ENCODE measurements at regions not wholly inside any gene's neighbourhood (a gene's known extent, or its start where the extent isn't known, plus 50 kb on each side); places are given as distances from the start of the nearest gene placed in this dataset.
A peak's percentile ranks its signal among the peaks of the same experiment; 100 is the strongest.
"Not testable (repeated sequence)": the region's sequence is repeated elsewhere in the genome, so short reads cannot be mapped to it uniquely, and the experiment has no call there.

DNA sequence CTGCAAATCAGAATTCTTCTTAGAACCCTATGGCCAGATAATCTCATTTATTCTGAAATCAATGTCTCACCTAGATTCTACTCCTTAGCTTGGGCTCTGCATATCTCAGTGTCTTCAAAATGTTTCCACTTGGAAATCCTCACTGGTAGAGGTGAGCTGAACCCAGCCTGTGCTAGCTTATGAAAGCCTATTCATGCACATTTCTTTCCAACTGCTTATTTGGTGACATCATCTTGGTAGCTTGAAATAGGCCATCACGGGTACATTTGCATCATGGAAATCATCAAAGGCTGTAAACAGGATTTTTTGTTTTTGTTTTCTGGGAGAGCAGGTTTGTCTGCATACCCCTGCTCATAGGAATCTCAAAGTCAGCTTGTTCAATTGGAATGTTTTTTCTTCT, 130.8 kb downstream of the KCNJ18 start:
- Histone ChIP-seq H3K27me3 (ENCODE audit: control insufficient read depth in 1 of 2, insufficient read depth in 2 of 2, low read length in 2 of 2) (no peaks in the 10 kb centered on the region), H3K27ac (ENCODE audit: low read depth in 2 of 2, low read length in 1 of 2) (no peak overlapping the region), H3K9me3 (ENCODE audit: control insufficient read depth in 2 of 2, insufficient read depth in 1 of 2, low read depth in 1 of 2, low read length in 1 of 2) (no peaks in the 10 kb centered on the region), H3K36me3 (ENCODE audit: control insufficient read depth in 2 of 2, insufficient read depth in 2 of 2, low read length in 1 of 2) (no peaks in the 10 kb centered on the region), H3K4me1 (ENCODE audit: control insufficient read depth in 2 of 2, insufficient read depth in 2 of 2, low read length in 1 of 2) (no peaks in the 10 kb centered on the region), H3K4me3 (ENCODE audit: low read depth in 1 of 2, low read length in 2 of 2) (no peak overlapping the region)
- 53% methylated on average over 1 of the region's 1 CpG for WGBS, 2 donors

- Histone ChIP-seq H3K4me1 (ENCODE audit: control insufficient read depth in 2 of 2, insufficient read depth in 2 of 2, low read length in 1 of 2) (no peaks in the 10 kb centered on the region), H3K4me3 (ENCODE audit: low read depth in 1 of 2, low read length in 2 of 2) (no peak overlapping the region), H3K36me3 (ENCODE audit: control insufficient read depth in 2 of 2, insufficient read depth in 2 of 2, low read length in 1 of 2) (no peaks in the 10 kb centered on the region), H3K27me3 (ENCODE audit: control insufficient read depth in 1 of 2, insufficient read depth in 2 of 2, low read length in 2 of 2) (no peaks in the 10 kb centered on the region), H3K9me3 (ENCODE audit: control insufficient read depth in 2 of 2, insufficient read depth in 1 of 2, low read depth in 1 of 2, low read length in 1 of 2) (no peaks in the 10 kb centered on the region), H3K27ac (ENCODE audit: low read depth in 2 of 2, low read length in 1 of 2) (no peak overlapping the region)
- 84 to 91% methylated on average over 4 of the region's 4 CpGs for WGBS, 2 donors
These were observed 131.3 kb downstream of the KCNJ18 start for GRCh38 chr17:21823643-21824042.

DNA sequence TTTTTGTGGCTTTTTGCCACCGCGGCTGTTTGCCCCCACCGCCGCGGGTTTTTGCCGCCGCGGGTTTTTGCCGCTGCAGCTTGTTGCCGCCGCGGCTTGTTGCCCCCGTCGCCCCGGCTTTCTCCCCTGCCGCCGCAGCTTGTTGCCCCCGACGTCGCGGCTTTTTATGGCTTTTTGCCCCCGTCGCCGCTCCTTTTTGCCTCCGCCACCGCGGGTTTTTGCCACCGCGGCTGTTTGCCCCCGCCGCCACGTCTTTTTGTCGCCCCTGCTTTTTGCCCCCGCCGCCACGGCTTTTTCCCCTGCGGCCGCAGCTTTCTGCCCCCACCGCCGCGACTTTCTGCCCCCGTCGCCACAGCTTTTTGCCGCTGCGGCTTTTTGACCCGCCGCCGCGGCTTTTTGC, 149.5 kb downstream of the KCNJ18 start:
- H3K4me3 ChIP-seq (ENCODE audit: low read depth in 1 of 2, low read length in 2 of 2) = no peak overlapping the region
- H3K9me3 ChIP-seq (ENCODE audit: control insufficient read depth in 2 of 2, insufficient read depth in 1 of 2, low read depth in 1 of 2, low read length in 1 of 2) = peaks cover 5 to 15% of the 10 kb centered on the region in 2 donors
- 34 to 43% methylated on average over 49 of the region's 49 CpGs for WGBS, 2 donors
- H3K27ac ChIP-seq (ENCODE audit: low read depth in 2 of 2, low read length in 1 of 2) = no peak overlapping the region
- H3K27me3 ChIP-seq (ENCODE audit: control insufficient read depth in 1 of 2, insufficient read depth in 2 of 2, low read length in 2 of 2) = peaks cover 2 to 17% of the 10 kb centered on the region in 2 donors
- H3K4me1 ChIP-seq (ENCODE audit: control insufficient read depth in 2 of 2, insufficient read depth in 2 of 2, low read length in 1 of 2) = no peaks in the 10 kb centered on the region
- H3K36me3 ChIP-seq (ENCODE audit: control insufficient read depth in 2 of 2, insufficient read depth in 2 of 2, low read length in 1 of 2) = no peaks in the 10 kb centered on the region

GRCh38 chr17:21842332-21843317, 150.3 kb downstream of the KCNJ18 start:
- H3K36me3 ChIP-seq (ENCODE audit: control insufficient read depth in 2 of 2, insufficient read depth in 2 of 2, low read length in 1 of 2) = no peaks in the 10 kb centered on the region
- H3K27ac ChIP-seq (ENCODE audit: low read depth in 2 of 2, low read length in 1 of 2) = no peak overlapping the region
- peak overlapping the region; percentile 24 to 29 for H3K4me3 ChIP-seq (ENCODE audit: low read depth in 1 of 2, low read length in 2 of 2)
- H3K27me3 ChIP-seq (ENCODE audit: control insufficient read depth in 1 of 2, insufficient read depth in 2 of 2, low read length in 2 of 2) = peaks cover 2 to 17% of the 10 kb centered on the region in 2 donors
- peaks cover 5 to 15% of the 10 kb centered on the region in 2 donors for H3K9me3 ChIP-seq (ENCODE audit: control insufficient read depth in 2 of 2, insufficient read depth in 1 of 2, low read depth in 1 of 2, low read length in 1 of 2)
- no peaks in the 10 kb centered on the region for H3K4me1 ChIP-seq (ENCODE audit: control insufficient read depth in 2 of 2, insufficient read depth in 2 of 2, low read length in 1 of 2)
- WGBS, 2 donors = 25 to 26% methylated on average over 117 to 136 of the region's 136 CpGs

DNA sequence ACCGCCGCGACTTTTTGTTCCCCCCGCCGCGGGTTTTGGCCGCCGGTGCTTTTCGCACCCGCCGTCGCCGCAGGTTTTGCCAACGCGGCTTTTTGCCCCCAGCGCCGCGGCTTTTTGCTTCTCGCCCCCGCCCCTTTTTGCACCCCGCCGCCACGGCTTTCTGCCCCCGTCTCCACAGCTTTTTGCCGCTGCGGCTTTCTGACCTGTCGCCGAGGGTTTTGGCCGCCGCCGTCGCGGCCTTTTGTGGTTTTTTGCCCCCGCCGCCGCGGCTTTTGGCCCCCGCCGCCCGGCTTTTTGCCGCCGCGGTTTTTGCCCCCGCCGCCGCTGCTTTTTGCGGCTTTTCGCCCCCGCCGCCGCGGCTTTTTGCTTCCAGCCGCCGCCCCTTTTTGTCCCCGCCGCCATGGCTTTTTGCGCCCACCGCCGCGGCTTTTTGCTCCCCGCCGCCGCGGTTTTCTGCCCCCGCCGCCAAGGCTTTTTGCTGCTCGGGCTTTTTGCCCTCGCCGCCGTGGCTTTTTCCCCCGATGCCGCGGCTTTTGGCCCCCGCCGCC, 151.1 kb downstream of the KCNJ18 start:
- no peaks in the 10 kb centered on the region for H3K36me3 ChIP-seq (ENCODE audit: control insufficient read depth in 2 of 2, insufficient read depth in 2 of 2, low read length in 1 of 2)
- peaks cover 2 to 17% of the 10 kb centered on the region in 2 donors for H3K27me3 ChIP-seq (ENCODE audit: control insufficient read depth in 1 of 2, insufficient read depth in 2 of 2, low read length in 2 of 2)
- H3K9me3 ChIP-seq (ENCODE audit: control insufficient read depth in 2 of 2, insufficient read depth in 1 of 2, low read depth in 1 of 2, low read length in 1 of 2) = peaks cover 5 to 15% of the 10 kb centered on the region in 2 donors
- no peak overlapping the region for H3K27ac ChIP-seq (ENCODE audit: low read depth in 2 of 2, low read length in 1 of 2)
- WGBS, 2 donors = 39% methylated on average over 72 to 75 of the region's 75 CpGs
- peak overlapping the region; percentile 24 to 29 for H3K4me3 ChIP-seq (ENCODE audit: low read depth in 1 of 2, low read length in 2 of 2)
- H3K4me1 ChIP-seq (ENCODE audit: control insufficient read depth in 2 of 2, insufficient read depth in 2 of 2, low read length in 1 of 2) = no peaks in the 10 kb centered on the region

GRCh38 chr17:21843951-21844590, 151.7 kb downstream of the KCNJ18 start:
- Histone ChIP-seq H3K27ac (ENCODE audit: low read depth in 2 of 2, low read length in 1 of 2) (no peak overlapping the region), H3K9me3 (ENCODE audit: control insufficient read depth in 2 of 2, insufficient read depth in 1 of 2, low read depth in 1 of 2, low read length in 1 of 2) (peaks cover 8 to 15% of the 10 kb centered on the region in 2 donors), H3K27me3 (ENCODE audit: control insufficient read depth in 1 of 2, insufficient read depth in 2 of 2, low read length in 2 of 2) (peaks cover 2 to 17% of the 10 kb centered on the region in 2 donors), H3K36me3 (ENCODE audit: control insufficient read depth in 2 of 2, insufficient read depth in 2 of 2, low read length in 1 of 2) (no peaks in the 10 kb centered on the region), H3K4me1 (ENCODE audit: control insufficient read depth in 2 of 2, insufficient read depth in 2 of 2, low read length in 1 of 2) (no peaks in the 10 kb centered on the region), H3K4me3 (ENCODE audit: low read depth in 1 of 2, low read length in 2 of 2) (no peak overlapping the region)
- 41 to 49% methylated on average over 71 to 72 of the region's 72 CpGs for WGBS, 2 donors

DNA sequence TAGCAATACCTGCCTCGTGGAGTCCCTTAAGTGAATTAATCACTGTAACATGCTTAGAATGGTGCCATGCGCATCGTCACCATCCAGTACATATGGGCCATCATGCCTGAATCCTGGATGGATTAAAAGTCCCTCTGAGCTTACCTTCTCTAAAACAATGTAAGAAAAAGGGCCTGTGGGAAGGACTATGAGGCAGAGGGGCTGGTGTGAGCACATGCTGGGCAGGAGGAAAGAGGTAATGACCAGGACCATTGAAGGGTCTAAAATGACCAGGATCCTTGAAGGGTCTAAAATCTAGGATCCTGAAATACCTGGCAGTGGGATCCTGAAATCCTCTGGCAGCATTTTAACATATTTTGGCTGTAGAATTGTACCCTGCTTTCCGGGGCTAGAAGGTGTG, 156.2 kb downstream of the KCNJ18 start:
- not testable (repeated sequence) for H3K27me3 ChIP-seq (ENCODE audit: control insufficient read depth in 1 of 2, insufficient read depth in 2 of 2, low read length in 2 of 2); H3K4me1 ChIP-seq (ENCODE audit: control insufficient read depth in 2 of 2, insufficient read depth in 2 of 2, low read length in 1 of 2)
- WGBS, 2 donors = 68 to 73% methylated on average over 4 of the region's 4 CpGs

DNA sequence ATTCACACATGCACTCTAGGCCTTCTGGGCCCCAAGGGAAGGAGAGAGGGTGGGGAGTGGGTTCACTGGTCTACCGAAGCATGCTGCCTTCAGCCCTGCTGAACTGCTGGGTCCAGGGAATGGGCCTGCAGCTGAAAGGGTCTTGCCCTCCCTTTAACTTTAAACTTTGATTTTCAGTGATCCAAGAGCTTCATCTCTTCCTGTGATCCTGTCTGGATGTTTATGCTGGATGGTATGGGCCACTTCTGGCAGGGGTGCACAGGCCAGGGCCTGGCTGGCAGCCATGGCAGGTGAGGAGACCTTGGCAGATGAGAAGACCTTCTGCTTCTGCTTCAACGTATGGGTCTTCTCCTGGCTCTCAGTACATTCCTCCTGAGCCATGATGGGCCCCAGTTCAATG, 156.7 kb downstream of the KCNJ18 start:
- not testable (repeated sequence) for H3K27ac ChIP-seq (ENCODE audit: low read depth in 2 of 2, low read length in 1 of 2); H3K36me3 ChIP-seq (ENCODE audit: control insufficient read depth in 2 of 2, insufficient read depth in 2 of 2, low read length in 1 of 2); H3K9me3 ChIP-seq (ENCODE audit: control insufficient read depth in 2 of 2, insufficient read depth in 1 of 2, low read depth in 1 of 2, low read length in 1 of 2); H3K4me3 ChIP-seq (ENCODE audit: low read depth in 1 of 2, low read length in 2 of 2); H3K27me3 ChIP-seq (ENCODE audit: control insufficient read depth in 1 of 2, insufficient read depth in 2 of 2, low read length in 2 of 2); H3K4me1 ChIP-seq (ENCODE audit: control insufficient read depth in 2 of 2, insufficient read depth in 2 of 2, low read length in 1 of 2)
- WGBS, 2 donors = 44 to 51% methylated on average over 2 of the region's 2 CpGs

More for the DNA sequence above, 156.2 kb downstream of the KCNJ18 start:
- not testable (repeated sequence) for H3K4me3 ChIP-seq (ENCODE audit: low read depth in 1 of 2, low read length in 2 of 2); H3K36me3 ChIP-seq (ENCODE audit: control insufficient read depth in 2 of 2, insufficient read depth in 2 of 2, low read length in 1 of 2); H3K9me3 ChIP-seq (ENCODE audit: control insufficient read depth in 2 of 2, insufficient read depth in 1 of 2, low read depth in 1 of 2, low read length in 1 of 2); H3K27ac ChIP-seq (ENCODE audit: low read depth in 2 of 2, low read length in 1 of 2)

GRCh38 chr17:21850614-21851013, 158.3 kb downstream of the KCNJ18 start:
- H3K36me3 ChIP-seq (ENCODE audit: control insufficient read depth in 2 of 2, insufficient read depth in 2 of 2, low read length in 1 of 2); H3K4me3 ChIP-seq (ENCODE audit: low read depth in 1 of 2, low read length in 2 of 2); H3K27me3 ChIP-seq (ENCODE audit: control insufficient read depth in 1 of 2, insufficient read depth in 2 of 2, low read length in 2 of 2); H3K4me1 ChIP-seq (ENCODE audit: control insufficient read depth in 2 of 2, insufficient read depth in 2 of 2, low read length in 1 of 2); H3K27ac ChIP-seq (ENCODE audit: low read depth in 2 of 2, low read length in 1 of 2); H3K9me3 ChIP-seq (ENCODE audit: control insufficient read depth in 2 of 2, insufficient read depth in 1 of 2, low read depth in 1 of 2, low read length in 1 of 2): not testable (repeated sequence)
- WGBS, 2 donors = 77 to 83% methylated on average over 5 of the region's 5 CpGs

All from esophagus (tissue), 2 donors.